Medulla oblongata (tissue), 1 donor: ENCODE measurements at regions not wholly inside any gene's neighbourhood (a gene's known extent, or its start where the extent isn't known, plus 50 kb on each side); places are given as distances from the start of the nearest gene placed in this dataset.
"Not testable (repeated sequence)": the region's sequence is repeated elsewhere in the genome, so short reads cannot be mapped to it uniquely, and the experiment has no call there.

Source experiments
- DNase-seq: peaks from one replicate; pipeline ENCODE4 v3.0.0-alpha.2; 2015; ENCODE audit errors: extremely low spot score

GRCh38 chr9:40768646-40769198 is 359.8 kb downstream of the FOXD4L6 start:
- not testable (repeated sequence) for DNase-seq

- not testable (repeated sequence) for DNase-seq
These were observed 360.3 kb downstream of the FOXD4L6 start for GRCh38 chr9:40768178-40768577.

DNA sequence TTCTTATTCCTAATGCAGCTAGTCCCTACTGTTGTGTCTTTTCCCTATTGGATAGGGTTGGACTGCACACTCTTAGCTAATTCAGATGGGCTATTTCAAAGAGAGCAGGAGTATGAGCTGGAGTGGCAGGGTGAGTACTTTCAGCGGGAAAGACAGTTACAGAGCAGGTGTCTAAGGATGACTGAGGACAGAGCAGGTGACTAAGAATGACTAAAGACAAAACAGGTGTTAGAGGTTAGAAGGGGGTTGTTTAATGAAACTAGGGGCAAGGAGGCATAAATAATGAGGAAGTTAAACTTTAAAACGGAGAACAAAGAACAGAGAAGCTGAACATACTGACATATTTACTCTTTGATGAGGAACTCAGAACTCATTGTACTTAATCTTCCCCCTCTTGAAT is 373.5 kb downstream of the FOXD4L6 start:
- not testable (repeated sequence) for DNase-seq

DNA sequence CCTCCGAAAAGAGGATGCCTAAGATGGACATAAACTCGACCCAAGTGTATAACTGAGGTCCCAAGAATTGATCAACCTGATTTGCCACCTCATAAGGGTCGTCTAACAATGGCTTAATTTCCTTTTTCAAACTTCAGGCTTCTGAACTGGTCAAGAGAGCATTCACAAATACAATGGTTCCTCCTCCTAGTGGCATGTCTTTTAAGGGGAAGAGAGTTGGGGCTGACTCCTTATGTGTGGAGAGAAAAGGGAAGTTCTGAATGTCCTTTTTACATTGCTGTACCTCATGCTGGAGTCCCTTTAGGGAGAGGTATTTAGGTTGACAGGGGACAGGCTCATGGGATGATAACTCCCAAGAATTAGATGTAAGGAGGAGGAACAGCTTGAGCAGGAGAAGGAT is 375.2 kb downstream of the FOXD4L6 start:
- DNase-seq: peak; percentile 30

DNA sequence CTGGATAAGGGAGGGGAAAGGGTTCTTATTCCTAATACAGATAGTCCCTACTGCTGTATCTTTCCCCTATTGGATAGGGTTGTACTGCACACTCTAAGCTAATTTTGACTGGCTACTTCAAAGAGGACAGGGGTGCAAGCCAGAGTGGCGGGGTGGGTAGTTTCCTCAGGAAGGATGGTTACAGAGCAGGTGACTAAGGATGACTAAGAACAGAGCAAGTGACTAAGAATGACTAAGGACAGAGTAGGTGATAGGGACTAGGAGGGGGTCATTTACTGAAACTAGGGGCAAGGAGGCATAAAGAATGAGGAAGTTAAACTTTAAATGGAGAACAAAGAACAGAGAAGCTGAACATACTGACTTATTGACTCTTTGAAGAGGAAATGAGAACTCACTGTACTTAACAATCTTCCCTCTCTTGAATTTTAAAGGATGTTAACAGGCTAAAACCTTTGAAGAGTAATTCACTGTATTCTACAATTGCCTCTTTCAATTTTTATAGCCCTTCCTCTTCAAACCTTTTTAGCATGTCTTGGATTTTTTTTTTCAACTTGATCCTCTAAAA is 381.5 kb downstream of the FOXD4L6 start:
- DNase-seq: not testable (repeated sequence)
